ENCODE measurements at regions not wholly inside any gene's neighbourhood (a gene's known extent, or its start where the extent isn't known, plus 50 kb on each side); places are given as distances from the start of the nearest gene placed in this dataset.
A peak's percentile ranks its signal among the peaks of the same experiment; 100 is the strongest.

- TF ChIP-seq CTCF (conservative IDR thresholded peaks at IDR 0.05; ENCODE audit: low read length), result no peak
- no peak overlapping the region for H3K4me3 ChIP-seq (ENCODE audit: low read length)
- peak; percentile 43 for DNase-seq (ENCODE audit: low read depth)
Observed at GRCh38 chr2:74779265-74779558, 54.7 kb upstream of the HK2 start.

GRCh38 chr2:74779587-74780135 is 54.3 kb upstream of the HK2 start:
- no peak for TF ChIP-seq CTCF (conservative IDR thresholded peaks at IDR 0.05; ENCODE audit: low read length)
- no peak for DNase-seq (ENCODE audit: low read depth)
- no peak overlapping the region for H3K4me3 ChIP-seq (ENCODE audit: low read length)

All from AG10803 (cell line).